Prostate gland (tissue), 2 donors: ENCODE measurements at regions not wholly inside any gene's neighbourhood (a gene's known extent, or its start where the extent isn't known, plus 50 kb on each side); places are given as distances from the start of the nearest gene placed in this dataset.

ENCODE experiments used
- DNase-seq: peaks from one replicate; pipeline ENCODE4 v3.0.0-alpha.2; 2019; ENCODE audit warnings: low spot score
- H3K27ac ChIP-seq, 2 donors: fragments of 200-600 bp; sonication (generic); 2 replicates each; pipeline ENCODE4 v1.5.1; 2017 to 2019
- H3K27me3 ChIP-seq: fragments of 200-600 bp; sonication (generic); replicated peaks from 2 replicates; pipeline ENCODE4 v1.5.1; 2019; ENCODE audit not compliant: insufficient read depth
- H3K36me3 ChIP-seq, 2 donors: fragments of 200-600 bp; sonication (generic); 1 replicate in 1 of 2; 2 replicates in 1 of 2; pipeline versions ENCODE4 v1.5.1 to v1.8.1; 2017 to 2019
- H3K4me1 ChIP-seq: fragments of 200-600 bp; sonication (generic); replicated peaks from 2 replicates; pipeline ENCODE4 v1.5.1; 2019
- H3K4me3 ChIP-seq, 2 donors: fragments of 200-600 bp; sonication (generic); 2 replicates each; pipeline ENCODE4 v1.5.1; 2017 to 2019
- H3K9me3 ChIP-seq: fragments of 200-600 bp; sonication (generic); 2 replicates; pipeline ENCODE4 v1.5.1; 2017
- POLR2A ChIP-seq: fragments of 450-650 bp; IDR thresholded peaks from one replicate; pipeline ENCODE4 v1.6.1; 2016; ENCODE audit warnings: antibody characterized with exemption, mild to moderate bottlenecking
- POLR2AphosphoS5 ChIP-seq: sonication (generic); formaldehyde crosslinking; IDR thresholded peaks from one replicate; pipeline ENCODE4 v1.6.1; 2017; ENCODE audit warnings: antibody characterized with exemption
- WGBS: methylation state at CpG from one replicate; pipeline ENCODE4 v1.1.5; 2018; 5-methylcytosine and 5-hydroxymethylcytosine counted together
- intact Hi-C: fragments of 100-400 bp; cut with DNase I; formaldehyde crosslinking; loops from one replicate; pipeline ENCODE4 v1.14.2; 2022
- TF ChIP-seq, protein P1 (sequence below), 4 experiments: fragments of 200-600 bp in 2 of 4; fragments of 450-650 bp in 2 of 4; sonication (generic) in 2 of 4; IDR thresholded peaks; 1 replicate in 3 of 4; 2 replicates in 1 of 4; pipeline ENCODE4 v1.5.1; 2016 to 2019; ENCODE audit warnings: antibody characterized with exemption in 4 of 4, mild to moderate bottlenecking in 2 of 4, moderate library complexity in 2 of 4

DNA sequence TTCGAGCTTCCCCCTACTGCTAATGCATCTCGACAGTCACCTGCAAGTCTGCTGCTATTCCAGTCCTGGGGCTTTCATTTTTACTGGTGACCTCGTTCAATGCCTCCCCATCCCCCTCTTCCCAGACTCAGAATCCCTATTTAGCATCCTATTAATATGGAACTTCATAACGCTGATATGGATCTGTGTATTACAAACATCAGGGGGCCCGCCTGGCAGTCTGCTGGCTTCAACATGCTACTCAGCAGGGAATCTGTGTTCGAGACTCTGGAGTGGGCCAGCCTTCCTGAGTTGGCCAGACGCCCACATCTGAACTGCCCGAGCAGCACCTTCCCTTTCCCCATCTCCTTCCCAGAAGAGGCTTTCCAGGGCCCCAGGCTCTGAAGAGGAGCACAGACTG lies 173.9 kb upstream of the PPARGC1A start:
- H3K36me3 ChIP-seq: no peaks in the 10 kb centered on the region
- WGBS: 69% methylated on average over 8 of the region's 8 CpGs
- H3K4me3 ChIP-seq: no peak overlapping the region
- no peak for DNase-seq
- H3K9me3 ChIP-seq: no peaks in the 10 kb centered on the region
- intact Hi-C loops: no loop called here
- TF ChIP-seq POLR2AphosphoS5 (no peak), POLR2A (no peak)
- TF ChIP-seq, protein P1, sequence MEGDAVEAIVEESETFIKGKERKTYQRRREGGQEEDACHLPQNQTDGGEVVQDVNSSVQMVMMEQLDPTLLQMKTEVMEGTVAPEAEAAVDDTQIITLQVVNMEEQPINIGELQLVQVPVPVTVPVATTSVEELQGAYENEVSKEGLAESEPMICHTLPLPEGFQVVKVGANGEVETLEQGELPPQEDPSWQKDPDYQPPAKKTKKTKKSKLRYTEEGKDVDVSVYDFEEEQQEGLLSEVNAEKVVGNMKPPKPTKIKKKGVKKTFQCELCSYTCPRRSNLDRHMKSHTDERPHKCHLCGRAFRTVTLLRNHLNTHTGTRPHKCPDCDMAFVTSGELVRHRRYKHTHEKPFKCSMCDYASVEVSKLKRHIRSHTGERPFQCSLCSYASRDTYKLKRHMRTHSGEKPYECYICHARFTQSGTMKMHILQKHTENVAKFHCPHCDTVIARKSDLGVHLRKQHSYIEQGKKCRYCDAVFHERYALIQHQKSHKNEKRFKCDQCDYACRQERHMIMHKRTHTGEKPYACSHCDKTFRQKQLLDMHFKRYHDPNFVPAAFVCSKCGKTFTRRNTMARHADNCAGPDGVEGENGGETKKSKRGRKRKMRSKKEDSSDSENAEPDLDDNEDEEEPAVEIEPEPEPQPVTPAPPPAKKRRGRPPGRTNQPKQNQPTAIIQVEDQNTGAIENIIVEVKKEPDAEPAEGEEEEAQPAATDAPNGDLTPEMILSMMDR (IDR thresholded peaks at IDR 0.05): no peak
- H3K4me1 ChIP-seq: no peaks in the 10 kb centered on the region
- no peaks in the 10 kb centered on the region for H3K27me3 ChIP-seq
- H3K27ac ChIP-seq: no peak overlapping the region

DNA sequence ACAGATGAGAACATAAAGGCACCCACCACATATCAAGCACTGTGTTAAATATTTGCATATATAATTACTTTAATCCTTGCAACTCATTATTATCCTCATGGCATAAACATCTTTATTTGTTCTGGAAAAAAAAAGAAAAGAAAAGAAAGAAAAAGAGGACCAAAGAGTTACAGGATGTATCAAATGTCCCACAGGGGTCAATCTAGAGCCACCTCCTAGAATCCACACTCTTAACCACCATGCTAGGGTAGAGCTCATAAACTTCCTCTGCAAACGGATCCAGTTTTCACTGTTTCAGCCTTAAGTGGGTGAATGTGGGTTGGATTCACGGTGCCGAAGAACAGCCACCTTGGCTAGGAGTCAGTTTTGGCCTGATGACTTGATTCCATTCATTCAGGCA lies 171.1 kb upstream of the PPARGC1A start:
- H3K27ac ChIP-seq: no peak overlapping the region
- no peaks in the 10 kb centered on the region for H3K36me3 ChIP-seq
- H3K4me1 ChIP-seq: no peaks in the 10 kb centered on the region
- intact Hi-C loops: no loop called here
- no peak for TF ChIP-seq POLR2A
- no peak for TF ChIP-seq POLR2AphosphoS5
- H3K27me3 ChIP-seq: no peaks in the 10 kb centered on the region
- no peak overlapping the region for H3K4me3 ChIP-seq
- no peaks in the 10 kb centered on the region for H3K9me3 ChIP-seq
- 90% methylated on average over 3 of the region's 3 CpGs for WGBS
- DNase-seq: no peak

DNA sequence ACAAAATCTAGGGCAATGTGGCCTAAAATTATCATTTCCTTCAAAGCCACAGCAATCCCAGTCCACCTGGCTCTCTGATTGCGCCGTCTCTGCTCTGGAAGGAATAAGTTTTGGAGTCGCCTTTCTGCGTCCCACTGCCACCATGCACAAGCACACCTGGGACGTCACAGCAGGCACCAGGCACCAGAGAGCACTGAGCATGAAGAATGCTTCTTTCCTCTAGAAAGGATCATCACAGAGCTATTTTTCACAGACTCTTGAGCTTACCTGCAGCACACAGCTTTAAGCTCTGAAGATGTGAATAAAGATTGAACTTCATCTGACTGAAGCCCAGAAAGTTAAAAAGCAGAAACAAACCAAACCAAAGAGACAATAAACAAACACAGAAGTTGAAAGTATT lies 170.0 kb upstream of the PPARGC1A start:
- H3K27ac ChIP-seq: no peak overlapping the region
- no peaks in the 10 kb centered on the region for H3K27me3 ChIP-seq
- DNase-seq: no peak

GRCh38 chr4:24057915-24058559 lies 168.2 kb upstream of the PPARGC1A start:
- TF ChIP-seq POLR2A (no peak), POLR2AphosphoS5 (no peak)
- TF ChIP-seq, protein P1 (IDR thresholded peaks at IDR 0.05): no peak
- no peaks in the 10 kb centered on the region for H3K4me1 ChIP-seq
- no peaks in the 10 kb centered on the region for H3K36me3 ChIP-seq
- intact Hi-C loops: no loop called here
- no peaks in the 10 kb centered on the region for H3K9me3 ChIP-seq
- WGBS: 79% methylated on average over 10 of the region's 10 CpGs
- H3K4me3 ChIP-seq: no peak overlapping the region
- no peaks in the 10 kb centered on the region for H3K27me3 ChIP-seq
- no peak overlapping the region for H3K27ac ChIP-seq
- DNase-seq: no peak

More for the DNA sequence above, 170.0 kb upstream of the PPARGC1A start:
- Histone ChIP-seq H3K4me3 (no peak overlapping the region), H3K4me1 (no peaks in the 10 kb centered on the region), H3K9me3 (no peaks in the 10 kb centered on the region), H3K36me3 (no peaks in the 10 kb centered on the region)
- TF ChIP-seq POLR2AphosphoS5 (no peak), POLR2A (no peak)
- TF ChIP-seq, protein P1 (IDR thresholded peaks at IDR 0.05): no peak
- WGBS: 90% methylated on average over 5 of the region's 5 CpGs
- intact Hi-C loops: no loop called here

- Histone ChIP-seq H3K36me3 (no peaks in the 10 kb centered on the region), H3K4me3 (no peak overlapping the region), H3K9me3 (no peaks in the 10 kb centered on the region), H3K4me1 (no peaks in the 10 kb centered on the region), H3K27me3 (no peaks in the 10 kb centered on the region), H3K27ac (no peak overlapping the region)
- TF ChIP-seq POLR2AphosphoS5 (no peak), POLR2A (no peak)
- TF ChIP-seq, protein P1 (IDR thresholded peaks at IDR 0.05): no peak
- DNase-seq: no peak
- intact Hi-C loops: no loop called here
- WGBS: 73% methylated on average over 1 of the region's 1 CpG
These were observed 166.4 kb upstream of the PPARGC1A start for GRCh38 chr4:24056289-24056688.
